Keratinocyte (primary cell): ENCODE measurements at regions not wholly inside any gene's neighbourhood (a gene's known extent, or its start where the extent isn't known, plus 50 kb on each side); places are given as distances from the start of the nearest gene placed in this dataset.

Source experiments
- EZH2 ChIP-seq: IDR thresholded peaks from one replicate; pipeline ENCODE4 v1.6.1; 2012; ENCODE audit warnings: inconsistent platforms, mild to moderate bottlenecking, low read length, moderate library complexity
- TF ChIP-seq, protein P1 (sequence below), 3 experiments: IDR thresholded peaks in 1 of 3; conservative IDR thresholded peaks in 1 of 3; optimal IDR thresholded peaks in 1 of 3; 2 replicates in 2 of 3; 3 replicates in 1 of 3; pipeline versions ENCODE3 to v1.5.1; 2011; ENCODE audit warnings: low read length in 3 of 3, mild to moderate bottlenecking in 3 of 3, moderate library complexity in 2 of 3, control low read depth in 1 of 3, inconsistent platforms in 1 of 3; ENCODE audit not compliant: insufficient read depth in 2 of 3; ENCODE audit errors: extremely low read depth in 1 of 3

DNA sequence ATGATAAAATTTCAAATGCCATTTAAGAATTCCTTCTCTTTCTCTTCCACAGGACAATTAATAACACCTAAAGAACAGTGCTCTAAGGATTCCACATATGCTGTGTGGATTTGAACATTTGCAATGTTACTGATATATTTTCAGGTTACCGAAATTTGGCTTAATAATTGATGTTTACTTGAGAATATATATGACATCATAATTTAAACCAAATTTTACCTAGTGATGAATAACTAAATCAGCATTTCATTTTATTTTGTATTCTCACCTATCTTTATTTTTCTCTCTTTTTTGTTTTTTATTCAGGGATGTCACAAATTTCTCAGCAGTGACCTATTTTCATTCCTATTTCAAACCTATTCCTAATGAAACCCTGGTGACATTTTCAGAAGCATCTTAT is 429.6 kb downstream of the SLCO4C1 start:
- TF ChIP-seq, protein P1, sequence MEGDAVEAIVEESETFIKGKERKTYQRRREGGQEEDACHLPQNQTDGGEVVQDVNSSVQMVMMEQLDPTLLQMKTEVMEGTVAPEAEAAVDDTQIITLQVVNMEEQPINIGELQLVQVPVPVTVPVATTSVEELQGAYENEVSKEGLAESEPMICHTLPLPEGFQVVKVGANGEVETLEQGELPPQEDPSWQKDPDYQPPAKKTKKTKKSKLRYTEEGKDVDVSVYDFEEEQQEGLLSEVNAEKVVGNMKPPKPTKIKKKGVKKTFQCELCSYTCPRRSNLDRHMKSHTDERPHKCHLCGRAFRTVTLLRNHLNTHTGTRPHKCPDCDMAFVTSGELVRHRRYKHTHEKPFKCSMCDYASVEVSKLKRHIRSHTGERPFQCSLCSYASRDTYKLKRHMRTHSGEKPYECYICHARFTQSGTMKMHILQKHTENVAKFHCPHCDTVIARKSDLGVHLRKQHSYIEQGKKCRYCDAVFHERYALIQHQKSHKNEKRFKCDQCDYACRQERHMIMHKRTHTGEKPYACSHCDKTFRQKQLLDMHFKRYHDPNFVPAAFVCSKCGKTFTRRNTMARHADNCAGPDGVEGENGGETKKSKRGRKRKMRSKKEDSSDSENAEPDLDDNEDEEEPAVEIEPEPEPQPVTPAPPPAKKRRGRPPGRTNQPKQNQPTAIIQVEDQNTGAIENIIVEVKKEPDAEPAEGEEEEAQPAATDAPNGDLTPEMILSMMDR (optimal IDR thresholded peaks at IDR 0.05 in 1 of 3, IDR thresholded peaks at IDR 0.05 in 1 of 3, conservative IDR thresholded peaks at IDR 0.05 in 1 of 3; ENCODE audit: extremely low read depth in 1 of 3, insufficient read depth in 2 of 3, low read length in 3 of 3), result no peak
- no peak for TF ChIP-seq EZH2
